ENCODE measurements at regions not wholly inside any gene's neighbourhood (a gene's known extent, or its start where the extent isn't known, plus 50 kb on each side); places are given as distances from the start of the nearest gene placed in this dataset.
"Not testable (repeated sequence)": the region's sequence is repeated elsewhere in the genome, so short reads cannot be mapped to it uniquely, and the experiment has no call there.

GRCh38 chr9:67112148-67112547, 119.8 kb upstream of the SPATA31A3 start:
- not testable (repeated sequence) for TF ChIP-seq CTCF (conservative IDR thresholded peaks at IDR 0.05); EZH2 (IDR thresholded peaks at IDR 0.05; ENCODE audit: low read depth)
